IPS-20b (cell line): ENCODE measurements at regions not wholly inside any gene's neighbourhood (a gene's known extent, or its start where the extent isn't known, plus 50 kb on each side); places are given as distances from the start of the nearest gene placed in this dataset.

ENCODE experiments used
- H3K27ac ChIP-seq: one replicate; pipeline ENCODE4 v1.5.1; 2013; ENCODE audit warnings: low read length
- H3K27me3 ChIP-seq: 2 replicates; pipeline ENCODE4 v1.6.1; 2013; ENCODE audit warnings: mild to moderate bottlenecking, low read length, inconsistent platforms; ENCODE audit not compliant: insufficient read depth
- H3K36me3 ChIP-seq: 2 replicates; pipeline ENCODE4 v1.6.1; 2013; ENCODE audit warnings: low read depth, mild to moderate bottlenecking, inconsistent platforms, low read length, moderate library complexity; ENCODE audit not compliant: insufficient read depth
- H3K4me1 ChIP-seq: 2 replicates; pipeline ENCODE4 v1.6.1; 2013; ENCODE audit warnings: mild to moderate bottlenecking, control low read depth, inconsistent platforms, low read length, moderate library complexity; ENCODE audit not compliant: insufficient read depth
- H3K4me3 ChIP-seq: 2 replicates; pipeline ENCODE4 v1.5.1; 2013; ENCODE audit warnings: mild to moderate bottlenecking, low read length, inconsistent platforms
- H3K9ac ChIP-seq: 2 replicates; pipeline ENCODE4 v1.6.1; 2013; ENCODE audit warnings: low read depth, mild to moderate bottlenecking, inconsistent platforms, low read length, moderate library complexity
- H3K9me3 ChIP-seq: 2 replicates; pipeline ENCODE4 v1.6.1; 2013; ENCODE audit warnings: mild to moderate bottlenecking, low read depth, low read length, inconsistent platforms; ENCODE audit not compliant: insufficient read depth

DNA sequence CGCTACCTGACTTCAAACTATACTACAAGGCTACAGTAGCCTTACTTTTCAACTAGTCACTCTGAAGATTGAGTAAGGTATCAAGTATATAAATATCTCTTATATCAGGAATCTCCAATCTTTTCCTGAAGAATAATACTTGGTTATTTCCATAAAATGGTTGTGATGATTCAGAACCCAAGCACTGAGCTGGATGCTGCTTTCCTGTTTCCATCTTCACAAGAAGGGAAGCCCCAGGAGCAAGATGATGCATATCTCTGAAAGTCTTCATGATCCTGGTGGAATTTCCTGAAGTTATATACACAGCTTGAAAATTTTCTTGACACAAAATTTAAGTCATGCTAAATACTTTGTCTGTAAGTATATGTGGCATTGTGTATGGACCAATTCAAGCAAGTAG lies 243.9 kb upstream of the TANK start:
- no peaks in the 10 kb centered on the region for H3K36me3 ChIP-seq
- H3K4me3 ChIP-seq, result no peak overlapping the region
- no peak overlapping the region for H3K27ac ChIP-seq
- no peaks in the 10 kb centered on the region for H3K4me1 ChIP-seq
- peaks cover 34% of the 10 kb centered on the region; the same call in 1 of the 2 replicates for H3K27me3 ChIP-seq
- H3K9me3 ChIP-seq, result no peaks in the 10 kb centered on the region
- H3K9ac ChIP-seq, result no peak overlapping the region

DNA sequence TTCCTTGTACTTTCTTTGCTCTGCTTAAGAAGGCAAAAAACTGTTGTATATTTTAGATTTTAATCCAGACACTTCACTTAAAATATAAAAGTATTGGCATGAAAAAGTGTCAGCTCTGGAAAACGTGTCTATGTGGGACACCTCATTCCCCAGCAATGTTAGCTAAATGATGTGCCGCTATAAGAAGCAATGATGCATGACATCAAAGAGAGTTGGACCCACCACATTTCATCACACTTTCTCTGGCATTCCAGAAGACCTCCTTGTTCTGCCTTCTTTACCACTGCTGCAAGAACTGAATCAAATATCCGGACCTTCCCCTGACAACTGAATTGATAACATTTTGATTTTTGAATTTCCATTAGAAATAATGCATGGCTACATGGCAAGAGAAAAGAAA lies 242.4 kb upstream of the TANK start:
- H3K4me3 ChIP-seq, result no peak overlapping the region
- peaks cover 20% of the 10 kb centered on the region; the same call in 1 of the 2 replicates for H3K27me3 ChIP-seq
- H3K4me1 ChIP-seq, result no peaks in the 10 kb centered on the region
- no peaks in the 10 kb centered on the region for H3K36me3 ChIP-seq
- H3K9ac ChIP-seq, result no peak overlapping the region
- H3K27ac ChIP-seq, result no peak overlapping the region
- H3K9me3 ChIP-seq, result no peaks in the 10 kb centered on the region

DNA sequence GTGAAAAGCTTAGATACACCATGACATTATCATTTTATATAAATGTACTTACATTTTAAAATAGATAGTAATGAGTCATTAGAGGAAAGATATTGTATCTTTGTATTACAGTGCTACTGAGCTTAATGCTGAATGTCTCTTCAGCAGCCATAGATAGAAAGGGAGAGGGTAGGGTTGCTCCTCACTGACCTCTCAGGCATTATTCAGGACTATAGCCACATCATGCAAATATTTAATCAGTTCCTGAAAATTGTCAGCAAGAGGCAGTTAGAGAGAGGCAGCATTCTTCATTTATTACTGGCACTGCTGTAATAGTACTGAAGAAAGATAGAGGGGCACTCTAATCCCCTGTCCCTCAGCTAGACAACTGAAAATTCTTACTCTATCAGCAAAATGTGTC lies 242.0 kb upstream of the TANK start:
- no peak overlapping the region for H3K27ac ChIP-seq
- H3K4me3 ChIP-seq, result no peak overlapping the region

DNA sequence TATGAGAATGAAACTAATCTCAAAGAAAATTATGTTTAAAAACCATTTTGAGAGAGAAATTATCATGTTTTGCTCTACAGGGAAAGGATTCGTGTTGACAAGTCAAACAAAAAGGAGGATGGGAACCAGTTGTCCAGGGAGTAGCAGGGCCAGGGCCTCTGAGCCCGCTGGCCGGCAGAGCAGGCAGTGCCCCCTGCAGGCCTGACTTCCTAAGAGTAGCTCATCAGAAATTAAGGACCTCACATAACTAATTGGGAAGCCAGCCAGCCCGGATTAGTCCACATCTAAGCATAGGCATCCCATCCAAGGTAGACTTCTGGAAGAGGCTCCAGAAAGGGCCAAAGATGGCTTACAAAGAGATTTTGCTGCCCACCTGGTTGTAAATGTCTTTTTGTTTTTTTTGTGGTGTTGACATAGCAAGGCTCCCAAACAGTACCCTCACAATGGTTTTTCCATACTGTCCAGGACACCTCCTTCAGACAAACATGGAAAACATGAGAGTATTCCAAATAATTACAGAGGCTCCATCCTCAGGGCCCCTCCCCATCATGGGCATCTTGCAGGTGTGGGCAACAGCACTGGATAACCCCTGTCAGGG lies 241.2 kb upstream of the TANK start:
- no peak overlapping the region for H3K4me3 ChIP-seq
- no peak overlapping the region for H3K9ac ChIP-seq
- no peaks in the 10 kb centered on the region for H3K4me1 ChIP-seq
- no peaks in the 10 kb centered on the region for H3K9me3 ChIP-seq
- peaks cover 13% of the 10 kb centered on the region; the same call in 1 of the 2 replicates for H3K27me3 ChIP-seq
- no peaks in the 10 kb centered on the region for H3K36me3 ChIP-seq
- H3K27ac ChIP-seq, result no peak overlapping the region

More for the DNA sequence above, 242.0 kb upstream of the TANK start:
- Histone ChIP-seq H3K27me3 (peaks cover 17% of the 10 kb centered on the region; the same call in 1 of the 2 replicates), H3K36me3 (no peaks in the 10 kb centered on the region), H3K4me1 (no peaks in the 10 kb centered on the region), H3K9ac (no peak overlapping the region), H3K9me3 (no peaks in the 10 kb centered on the region)

DNA sequence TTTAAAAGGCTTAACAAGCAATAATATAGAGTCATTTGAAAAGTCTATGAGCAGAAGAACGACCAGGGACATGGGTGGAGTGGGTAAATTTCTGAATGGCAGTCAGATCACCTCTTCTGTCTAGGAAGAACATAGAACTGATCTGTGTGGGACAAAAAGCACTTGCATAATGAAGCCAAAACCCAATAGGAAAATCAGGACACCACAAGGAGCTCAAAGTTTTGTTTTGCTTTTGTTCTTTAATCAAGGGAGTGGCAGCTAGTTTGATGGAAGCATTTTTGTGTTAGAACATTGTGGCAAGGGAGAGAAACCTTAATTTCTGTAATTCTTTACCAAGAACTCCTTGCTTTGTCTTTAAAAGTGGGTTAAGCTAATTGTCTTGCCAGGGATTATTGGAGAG lies 240.2 kb upstream of the TANK start:
- Histone ChIP-seq H3K9me3 (no peaks in the 10 kb centered on the region), H3K27me3 (peaks cover 13% of the 10 kb centered on the region; the same call in 1 of the 2 replicates), H3K4me1 (peaks cover 7% of the 10 kb centered on the region; the same call in 1 of the 2 replicates), H3K4me3 (no peak overlapping the region), H3K27ac (no peak overlapping the region), H3K9ac (no peak overlapping the region), H3K36me3 (no peaks in the 10 kb centered on the region)

DNA sequence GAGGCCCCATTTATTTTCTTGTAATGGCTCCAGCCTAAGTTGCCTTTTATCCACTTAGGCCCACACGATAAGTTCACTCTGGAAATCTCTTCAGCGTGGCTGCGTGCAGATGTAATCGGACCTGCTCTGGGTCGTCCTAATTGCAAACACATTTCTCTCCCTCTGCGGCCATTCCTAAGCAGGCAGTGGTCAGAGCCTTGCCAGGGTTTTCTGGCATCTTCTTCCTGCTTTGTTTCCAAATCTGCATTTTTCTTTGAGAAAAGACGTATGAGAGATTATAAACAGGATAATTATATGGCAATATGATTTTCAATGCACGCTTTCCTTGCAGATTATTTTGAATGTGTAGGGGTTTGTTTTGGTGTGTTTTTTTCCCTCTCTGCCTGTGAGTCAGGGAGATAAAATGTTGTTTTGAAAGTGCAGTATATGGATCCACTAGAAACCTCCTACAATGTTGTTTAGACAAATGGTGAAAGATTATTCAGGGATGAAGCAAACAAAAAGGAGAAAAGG lies 239.4 kb upstream of the TANK start:
- no peaks in the 10 kb centered on the region for H3K9me3 ChIP-seq
- peaks cover 14% of the 10 kb centered on the region; the same call in 1 of the 2 replicates for H3K4me1 ChIP-seq
- no peak overlapping the region for H3K27ac ChIP-seq
- no peak overlapping the region for H3K9ac ChIP-seq
- no peak overlapping the region for H3K4me3 ChIP-seq
- no peaks in the 10 kb centered on the region for H3K36me3 ChIP-seq
- peaks cover 13% of the 10 kb centered on the region; the same call in 1 of the 2 replicates for H3K27me3 ChIP-seq

DNA sequence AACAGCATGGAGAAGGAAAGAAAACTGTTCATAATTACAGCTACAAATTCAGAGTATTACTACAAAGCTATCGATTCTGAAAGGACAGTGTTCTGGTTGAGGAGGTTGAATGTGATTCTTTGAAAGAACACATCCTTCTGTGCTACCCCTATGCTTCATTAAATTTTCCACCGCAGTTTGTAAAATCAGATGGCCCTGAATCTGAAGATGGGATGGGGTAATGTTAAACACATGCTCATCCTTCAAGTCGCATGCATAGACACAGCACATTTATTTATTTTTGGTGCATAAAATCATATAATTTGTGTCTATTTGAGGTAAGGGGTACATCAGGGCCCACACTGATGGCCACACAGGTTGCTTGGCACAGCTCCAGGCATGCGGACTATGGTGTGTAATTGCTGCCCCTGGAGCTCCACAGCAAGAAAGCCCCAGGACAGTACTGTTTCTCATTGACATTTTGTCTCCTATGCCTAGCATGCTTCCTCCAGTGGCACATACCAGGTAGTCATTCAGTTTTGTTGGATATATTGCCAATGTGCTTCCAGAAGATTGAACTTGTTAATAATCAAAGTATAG lies 238.8 kb upstream of the TANK start:
- Histone ChIP-seq H3K9me3 (no peaks in the 10 kb centered on the region), H3K4me1 (peaks cover 19% of the 10 kb centered on the region; the same call in 1 of the 2 replicates), H3K27ac (no peak overlapping the region), H3K4me3 (no peak overlapping the region), H3K9ac (no peak overlapping the region), H3K27me3 (peaks cover 10% of the 10 kb centered on the region; the same call in 1 of the 2 replicates), H3K36me3 (no peaks in the 10 kb centered on the region)

DNA sequence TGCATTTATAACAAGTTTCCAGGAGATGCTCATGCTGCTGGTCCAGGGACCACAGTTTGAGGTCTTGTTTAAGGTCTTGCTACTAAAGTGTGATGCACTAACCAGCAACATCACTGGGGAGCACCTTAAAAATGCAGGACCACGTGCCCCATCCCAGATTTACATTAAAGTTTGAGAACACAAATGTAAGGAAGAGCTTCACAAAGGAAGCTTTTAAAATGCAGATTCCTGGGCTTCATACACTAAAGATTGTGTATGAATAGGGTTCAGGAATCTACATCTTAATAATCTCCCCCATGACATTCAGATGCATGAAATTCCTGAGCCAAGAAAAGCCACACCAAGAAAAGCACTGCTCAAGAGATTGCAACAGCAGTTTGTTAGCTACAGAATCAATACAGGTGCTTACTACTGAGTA lies 235.3 kb upstream of the TANK start:
- peaks cover 19% of the 10 kb centered on the region; the same call in 1 of the 2 replicates for H3K4me1 ChIP-seq
- H3K27me3 ChIP-seq, result no peaks in the 10 kb centered on the region
- no peaks in the 10 kb centered on the region for H3K36me3 ChIP-seq
- H3K9ac ChIP-seq, result no peak overlapping the region
- H3K4me3 ChIP-seq, result no peak overlapping the region
- H3K9me3 ChIP-seq, result no peaks in the 10 kb centered on the region
- no peak overlapping the region for H3K27ac ChIP-seq

DNA sequence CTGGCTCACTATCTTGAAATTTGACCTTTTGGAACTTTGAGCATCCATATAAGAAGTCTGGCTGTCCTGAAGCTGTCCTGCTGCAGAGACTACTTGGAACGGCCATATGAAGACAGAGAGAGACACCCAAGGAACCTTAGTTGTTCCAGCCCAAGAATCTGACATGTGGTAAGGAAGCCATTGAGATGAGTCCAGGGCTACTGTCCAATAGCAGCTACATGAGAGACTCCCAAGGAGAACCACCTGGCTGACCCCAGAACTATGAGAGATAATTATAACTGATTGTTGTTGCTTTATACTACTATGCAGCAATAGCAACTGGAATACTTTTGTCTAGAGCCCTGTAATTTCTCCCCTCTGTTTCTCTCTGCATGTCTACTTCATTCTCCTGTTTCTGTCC lies 234.3 kb upstream of the TANK start:
- H3K9me3 ChIP-seq, result no peaks in the 10 kb centered on the region
- no peaks in the 10 kb centered on the region for H3K36me3 ChIP-seq
- H3K27me3 ChIP-seq, result no peaks in the 10 kb centered on the region
- peaks cover 19% of the 10 kb centered on the region; the same call in 1 of the 2 replicates for H3K4me1 ChIP-seq
- no peak overlapping the region for H3K27ac ChIP-seq
- no peak overlapping the region for H3K9ac ChIP-seq
- no peak overlapping the region for H3K4me3 ChIP-seq

DNA sequence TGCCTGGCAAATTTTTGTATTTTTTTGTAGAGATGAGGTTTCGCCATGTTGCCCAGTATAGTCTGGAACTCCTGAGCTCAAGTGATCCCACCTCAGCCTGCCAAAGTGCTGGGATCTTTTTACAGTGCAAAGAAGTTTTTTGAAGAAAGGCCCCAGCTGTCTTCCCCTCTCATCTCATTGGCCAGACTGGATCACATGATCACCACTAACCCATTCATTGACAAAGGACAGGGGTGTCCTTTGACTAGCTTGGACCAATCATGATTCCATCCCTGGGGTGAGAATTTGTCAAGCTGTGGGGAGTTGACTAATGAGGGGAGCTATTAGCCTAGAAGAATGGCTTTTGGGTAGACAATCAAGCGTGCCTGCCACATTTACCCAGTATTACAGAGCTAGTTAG lies 232.9 kb upstream of the TANK start:
- H3K9ac ChIP-seq, result no peak overlapping the region
- no peaks in the 10 kb centered on the region for H3K9me3 ChIP-seq
- peaks cover 19% of the 10 kb centered on the region; the same call in 1 of the 2 replicates for H3K4me1 ChIP-seq
- H3K36me3 ChIP-seq, result no peaks in the 10 kb centered on the region
- H3K27me3 ChIP-seq, result no peaks in the 10 kb centered on the region
- no peak overlapping the region for H3K27ac ChIP-seq
- H3K4me3 ChIP-seq, result no peak overlapping the region

DNA sequence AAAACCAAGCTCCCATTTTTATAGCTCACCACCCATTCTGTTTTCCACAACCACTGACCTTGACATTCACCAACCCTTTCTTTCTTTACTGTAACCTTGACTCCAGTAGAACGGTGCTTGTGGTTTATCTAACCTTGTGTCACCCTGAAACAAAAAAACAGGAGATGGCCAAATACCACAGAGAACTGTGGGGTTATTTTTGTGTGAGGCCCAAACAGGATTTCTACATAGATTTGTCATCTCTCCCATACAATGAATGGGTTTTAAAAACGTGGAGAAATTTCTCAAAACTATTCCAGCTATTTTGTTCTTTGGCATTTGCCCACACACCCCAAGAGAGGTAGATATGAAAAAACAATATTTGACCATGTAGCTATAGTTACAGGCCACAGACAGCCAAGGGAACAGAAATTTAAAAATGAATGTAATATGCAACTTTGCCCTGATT lies 231.3 kb upstream of the TANK start:
- H3K27ac ChIP-seq, result no peak overlapping the region
- H3K4me1 ChIP-seq, result peaks cover 19% of the 10 kb centered on the region; the same call in 1 of the 2 replicates
- H3K4me3 ChIP-seq, result no peak overlapping the region
- no peaks in the 10 kb centered on the region for H3K27me3 ChIP-seq
- no peaks in the 10 kb centered on the region for H3K9me3 ChIP-seq
- no peaks in the 10 kb centered on the region for H3K36me3 ChIP-seq
- H3K9ac ChIP-seq, result no peak overlapping the region

DNA sequence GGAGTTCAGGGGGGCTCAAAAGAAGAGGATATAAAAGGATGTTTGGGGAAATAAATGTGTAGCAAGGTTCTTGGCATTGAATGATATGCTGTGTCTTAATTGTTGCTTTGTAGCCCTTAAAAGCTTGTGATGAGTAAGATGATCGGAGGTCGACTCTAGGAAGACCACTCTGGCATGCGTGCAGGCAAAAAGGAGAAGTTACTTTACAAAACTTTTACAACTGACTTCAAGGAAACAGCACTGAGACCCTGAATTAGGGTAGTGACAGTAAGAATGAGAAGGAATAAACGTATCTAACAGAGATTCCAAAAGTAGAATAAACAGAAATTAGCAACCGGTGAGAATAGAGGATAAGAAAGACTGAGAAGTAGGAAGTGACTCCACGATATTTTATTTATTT lies 228.7 kb upstream of the TANK start:
- Histone ChIP-seq H3K4me1 (no peaks in the 10 kb centered on the region), H3K4me3 (no peak overlapping the region), H3K36me3 (no peaks in the 10 kb centered on the region), H3K27ac (no peak overlapping the region), H3K9ac (no peak overlapping the region), H3K27me3 (no peaks in the 10 kb centered on the region), H3K9me3 (no peaks in the 10 kb centered on the region)
